GM21360 (cell line): ENCODE measurements at regions not wholly inside any gene's neighbourhood (a gene's known extent, or its start where the extent isn't known, plus 50 kb on each side); places are given as distances from the start of the nearest gene placed in this dataset.

Experiments used
- ATAC-seq: cut with Tn5 transposase; IDR thresholded peaks from one replicate; pipeline ENCODE4 v1.9.1; 2021; ENCODE audit warnings: mild to moderate bottlenecking, moderate library complexity; ENCODE audit not compliant: unreplicated experiment

DNA sequence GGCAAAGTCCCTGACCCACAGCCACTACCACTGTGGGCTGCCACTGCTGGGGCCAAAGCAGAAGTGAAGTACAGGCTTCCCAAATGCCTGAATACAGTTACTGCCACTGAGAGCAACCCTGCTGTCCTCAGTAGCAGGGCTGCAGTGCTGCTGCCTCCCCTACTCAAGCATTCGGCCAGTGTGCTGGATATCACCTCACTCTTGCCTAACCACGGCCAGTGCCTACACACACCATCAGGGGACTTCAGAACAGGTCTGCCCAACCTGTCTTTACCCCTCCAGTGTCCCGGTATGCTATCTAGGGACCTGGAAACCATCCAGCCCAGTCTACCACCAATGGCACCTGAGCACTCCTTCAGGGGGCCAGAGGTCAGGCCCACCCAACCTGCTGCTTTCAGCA is 261.5 kb upstream of the COL8A1 start:
- ATAC-seq = no peak

DNA sequence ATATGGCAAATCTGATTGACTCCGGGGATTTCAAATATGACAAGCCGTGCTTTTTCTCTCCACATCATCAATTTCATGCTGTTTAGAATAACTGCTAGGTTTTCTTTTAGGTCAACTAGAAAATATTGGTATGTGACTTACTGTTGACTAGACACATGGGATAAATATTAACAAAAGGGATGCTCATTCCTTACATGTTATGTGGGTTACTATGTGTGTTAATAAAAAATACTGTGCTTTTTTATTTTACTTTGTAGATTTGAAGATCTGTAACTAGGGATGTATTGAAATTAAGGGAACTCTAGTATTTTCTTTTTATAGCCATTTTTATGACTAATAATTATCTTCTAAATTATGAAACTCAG is 264.6 kb upstream of the COL8A1 start:
- no peak for ATAC-seq

DNA sequence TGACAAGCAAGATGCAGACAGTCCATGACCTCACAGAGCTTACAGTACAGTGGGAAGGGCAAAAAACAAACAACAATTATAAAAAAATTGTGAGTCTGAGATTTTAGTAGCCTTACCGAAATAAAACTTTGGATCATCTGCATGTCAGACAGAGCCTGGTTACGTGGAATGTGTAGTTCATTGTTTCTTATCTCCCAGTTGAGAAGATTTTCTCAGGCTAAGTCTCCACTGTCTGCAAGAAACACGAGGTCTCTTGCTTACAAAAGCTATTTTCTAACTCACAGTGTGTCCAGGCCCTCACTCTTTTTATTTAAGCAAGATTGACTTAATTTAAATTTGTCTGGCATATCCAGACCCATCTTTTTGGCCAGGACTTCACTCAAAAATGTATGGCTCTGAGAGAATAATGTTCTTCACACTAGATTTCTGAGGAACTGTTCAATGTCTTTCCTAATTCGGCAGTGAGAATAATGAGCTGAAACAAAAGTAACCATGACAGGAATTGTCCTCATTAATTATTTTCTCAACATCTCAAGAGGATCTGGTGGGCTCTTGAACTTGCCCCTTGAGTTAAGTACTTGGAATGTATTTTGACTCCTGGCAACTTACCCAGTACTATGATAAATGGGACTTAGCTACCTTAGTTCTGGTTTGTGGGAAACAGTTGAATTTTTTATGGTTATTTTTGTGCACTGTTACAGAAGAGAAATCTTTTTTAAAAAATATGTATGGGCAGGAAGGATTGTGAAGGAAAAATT is 265.1 kb upstream of the COL8A1 start:
- no peak for ATAC-seq

DNA sequence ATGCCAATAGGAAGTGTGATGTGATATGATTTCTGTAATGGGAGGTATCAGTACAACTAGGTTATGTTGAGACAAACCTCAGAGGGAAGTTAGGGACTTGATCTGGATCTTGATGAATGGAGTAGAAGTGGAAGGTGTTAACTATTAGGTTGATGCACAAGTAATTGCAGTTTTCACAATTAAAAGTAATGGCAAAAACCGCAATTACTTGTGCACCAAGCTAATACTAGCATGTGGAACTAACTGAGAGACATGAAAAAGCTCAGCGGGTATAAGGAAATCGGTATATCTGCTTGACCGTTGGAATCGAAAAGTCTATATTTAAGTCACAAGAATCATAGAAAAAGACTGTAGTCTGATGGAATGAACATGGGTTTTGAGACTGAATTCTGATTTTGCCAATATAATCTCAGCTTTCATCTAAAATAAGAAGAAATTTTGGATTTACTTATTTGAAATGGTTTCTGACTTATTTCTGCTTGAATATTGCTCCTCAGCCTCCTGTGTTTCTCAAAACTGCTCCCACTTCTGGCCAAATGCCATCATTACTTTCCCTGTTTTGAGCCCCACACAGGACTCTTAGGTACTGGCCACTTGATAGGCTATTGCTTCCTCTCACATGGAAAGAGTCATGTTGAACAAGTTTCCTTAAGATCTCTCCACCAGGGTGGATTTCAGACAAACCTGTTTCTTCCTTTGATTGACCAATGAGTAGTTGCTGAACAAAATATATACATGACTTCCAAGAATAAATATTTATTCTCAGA is 271.5 kb upstream of the COL8A1 start:
- no peak for ATAC-seq

DNA sequence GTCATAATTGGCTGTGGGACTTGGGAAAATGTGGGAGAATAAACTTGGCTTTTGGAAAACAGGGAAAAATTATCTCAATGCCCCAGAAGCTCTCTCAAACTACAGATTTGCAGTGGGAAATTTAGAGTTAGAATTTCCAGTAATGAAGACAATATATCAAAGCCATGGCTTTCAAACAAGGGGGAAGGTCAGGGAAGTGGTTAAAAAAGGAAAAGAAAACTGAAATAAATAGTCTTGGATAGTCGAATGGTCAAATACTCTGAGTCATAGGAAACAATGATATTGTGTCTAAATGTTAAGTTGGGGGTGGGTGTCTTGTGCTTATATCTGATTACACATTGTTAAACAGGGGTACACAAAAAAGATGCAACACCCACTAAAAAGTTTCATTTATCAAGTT is 272.4 kb upstream of the COL8A1 start:
- no peak for ATAC-seq

DNA sequence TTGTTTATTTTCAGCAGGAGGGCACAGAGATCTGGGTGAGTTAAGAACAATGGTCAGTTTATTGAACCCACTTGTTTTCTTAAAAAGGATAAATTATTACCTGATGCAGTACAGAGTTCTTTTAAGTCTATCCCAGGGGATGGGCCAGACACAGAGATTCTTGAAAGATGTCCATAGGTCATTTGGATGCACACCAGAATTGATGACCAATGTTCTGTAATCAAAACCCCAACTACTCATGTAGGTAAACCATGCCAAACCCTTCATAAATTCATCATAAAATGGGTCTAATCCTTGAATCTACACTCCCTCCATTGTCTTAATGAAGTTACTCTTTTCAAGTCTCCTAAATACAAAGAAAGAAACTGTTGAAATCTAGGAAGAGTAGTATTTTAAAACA is 273.0 kb upstream of the COL8A1 start:
- no peak for ATAC-seq

DNA sequence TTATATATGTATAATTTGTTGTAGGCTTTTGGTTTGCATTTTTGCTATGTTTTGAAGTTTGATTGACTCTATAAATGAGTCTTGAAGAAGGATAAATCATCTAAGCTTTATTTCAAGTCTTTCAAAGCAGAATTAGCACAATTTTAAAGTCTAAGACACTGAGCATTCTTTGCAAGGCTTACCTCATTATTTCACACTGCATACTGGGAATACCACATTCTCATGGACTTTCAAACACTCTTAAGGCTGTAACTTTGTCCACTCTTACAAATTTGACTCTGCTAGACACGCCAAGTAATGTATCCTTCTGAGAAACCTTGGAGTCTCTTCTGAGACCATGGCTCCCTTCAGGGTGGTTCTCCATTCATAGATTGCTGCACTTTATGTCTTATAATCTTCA is 281.3 kb upstream of the COL8A1 start:
- ATAC-seq = no peak

DNA sequence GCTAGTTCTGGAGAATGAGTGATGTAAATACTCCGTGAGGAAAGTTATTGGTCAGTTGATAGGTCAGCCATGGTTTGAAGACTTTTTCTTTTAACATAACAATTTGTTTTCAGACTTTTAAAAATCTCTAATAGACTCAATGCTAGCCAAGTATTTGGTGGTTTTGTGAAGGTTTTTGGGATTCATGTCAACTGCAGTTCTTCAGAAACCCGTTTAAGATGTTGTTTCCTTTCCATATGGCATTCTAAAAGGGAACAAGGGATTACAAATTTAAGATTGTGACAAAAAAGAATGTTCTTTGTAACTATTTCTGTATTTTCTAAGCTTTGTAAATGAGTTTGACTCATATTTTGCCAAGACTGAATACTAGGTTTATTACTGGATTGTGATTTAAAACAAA is 281.7 kb upstream of the COL8A1 start:
- no peak for ATAC-seq

DNA sequence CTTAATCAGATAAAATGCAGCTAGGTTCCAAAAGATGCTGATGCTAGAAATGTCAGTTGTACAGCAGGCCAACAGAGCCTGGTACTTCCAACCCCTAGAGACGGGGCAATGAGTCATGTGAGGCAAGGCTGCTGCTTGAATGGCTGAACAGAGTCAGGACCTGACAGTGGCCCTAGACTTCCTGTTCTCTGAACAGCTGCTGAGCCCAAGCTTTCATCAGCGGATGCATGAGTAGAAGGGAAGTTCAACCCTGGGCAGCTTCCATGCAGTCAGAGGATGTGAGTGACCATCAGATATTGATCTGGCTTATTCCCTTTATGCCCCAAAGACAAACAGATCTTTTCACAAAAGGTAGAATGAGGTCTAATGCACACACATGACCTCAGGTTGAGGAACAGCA is 282.9 kb upstream of the COL8A1 start:
- ATAC-seq = no peak

DNA sequence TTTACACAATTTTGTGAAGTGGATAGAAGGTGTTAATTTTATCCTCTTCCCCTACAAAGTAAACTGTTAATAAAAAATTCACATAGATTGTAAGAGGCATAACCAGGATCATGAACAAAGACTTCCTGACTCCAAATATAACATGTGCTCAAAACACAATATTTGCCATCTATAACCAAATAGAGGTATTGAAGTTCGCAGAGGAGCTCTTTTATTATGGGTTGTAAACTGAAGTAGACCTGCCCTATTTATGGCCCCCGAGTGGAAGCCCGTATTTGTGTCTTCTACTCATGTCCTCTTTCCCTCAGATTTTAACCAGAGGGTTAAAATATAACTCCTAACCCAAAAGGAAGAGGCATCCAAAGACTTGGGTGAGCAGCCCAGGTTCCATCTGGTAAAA is 285.6 kb upstream of the COL8A1 start:
- no peak for ATAC-seq

DNA sequence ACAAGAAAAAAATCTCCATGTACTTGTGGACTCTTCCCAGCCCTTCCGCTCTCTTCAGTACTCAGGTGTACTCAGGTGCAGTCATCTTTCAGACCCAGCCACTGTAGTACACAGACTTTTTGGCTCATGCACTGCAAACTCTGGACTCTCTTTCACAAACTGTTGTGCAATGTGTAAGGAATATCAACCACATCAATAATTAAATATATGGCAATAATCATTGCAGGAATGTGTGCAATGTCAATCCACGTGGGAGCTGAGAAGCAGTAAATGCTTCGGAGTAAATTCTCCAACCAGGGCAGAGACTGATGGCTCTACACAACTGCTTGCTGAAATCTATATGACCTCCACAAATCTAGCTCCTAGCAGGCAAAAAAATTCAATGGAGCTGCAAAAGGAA is 287.3 kb upstream of the COL8A1 start:
- no peak for ATAC-seq

DNA sequence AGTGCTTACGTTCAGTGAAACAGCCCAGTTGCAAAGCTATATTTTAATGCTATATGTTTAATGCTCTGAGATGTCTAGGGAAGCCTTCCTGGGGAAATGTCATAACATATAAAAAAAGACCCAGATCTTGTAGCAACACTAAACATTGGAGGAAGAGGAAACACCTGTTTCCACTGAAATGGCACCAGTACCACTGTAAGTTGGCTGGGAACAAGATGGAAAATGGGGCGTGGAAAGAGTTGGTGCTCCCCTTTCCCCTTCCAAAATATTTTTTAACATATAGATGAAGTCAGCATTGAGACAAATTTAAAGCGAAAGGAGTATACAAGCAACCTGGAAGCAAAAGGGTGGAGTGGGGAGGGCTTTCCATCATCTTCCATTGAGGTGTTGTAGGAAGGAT is 289.9 kb upstream of the COL8A1 start:
- ATAC-seq = no peak

DNA sequence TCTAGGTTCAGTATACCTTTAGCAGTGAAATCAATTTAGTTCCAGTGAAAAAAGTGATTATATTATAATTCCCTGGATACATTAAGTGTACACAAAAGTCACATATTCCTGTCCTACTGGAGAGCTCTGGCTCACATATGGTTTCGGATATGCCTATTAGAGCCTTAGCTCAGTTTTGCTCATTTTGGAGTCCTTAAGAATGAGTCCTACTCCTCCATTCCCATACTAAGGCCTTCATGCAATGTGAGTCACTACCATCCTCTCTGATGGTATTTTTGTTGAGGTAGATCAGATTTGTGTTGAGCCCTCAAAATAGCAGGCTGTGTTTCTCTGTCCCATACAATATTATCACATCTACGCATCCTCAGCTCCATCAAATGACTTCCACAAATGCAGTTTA is 294.2 kb upstream of the COL8A1 start:
- no peak for ATAC-seq

DNA sequence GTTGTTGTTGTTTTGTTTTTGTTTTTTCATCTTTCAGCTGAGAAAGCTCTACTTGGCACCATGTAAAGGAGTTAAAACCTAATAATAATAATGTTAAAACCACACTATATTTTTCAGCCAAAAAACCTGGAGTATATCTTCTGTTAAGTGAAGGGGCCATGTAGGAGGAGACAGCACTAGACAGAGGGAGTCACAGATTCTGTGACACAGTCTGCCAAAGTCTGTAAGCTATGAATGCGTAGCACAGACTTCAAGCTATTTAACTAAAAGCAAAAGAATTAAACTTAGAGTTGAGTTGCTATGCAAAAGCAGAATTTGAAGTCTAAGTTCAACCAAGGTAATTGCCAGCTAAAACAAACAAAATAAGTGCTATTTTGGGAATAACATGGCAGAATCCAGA is 296.0 kb upstream of the COL8A1 start:
- no peak for ATAC-seq

DNA sequence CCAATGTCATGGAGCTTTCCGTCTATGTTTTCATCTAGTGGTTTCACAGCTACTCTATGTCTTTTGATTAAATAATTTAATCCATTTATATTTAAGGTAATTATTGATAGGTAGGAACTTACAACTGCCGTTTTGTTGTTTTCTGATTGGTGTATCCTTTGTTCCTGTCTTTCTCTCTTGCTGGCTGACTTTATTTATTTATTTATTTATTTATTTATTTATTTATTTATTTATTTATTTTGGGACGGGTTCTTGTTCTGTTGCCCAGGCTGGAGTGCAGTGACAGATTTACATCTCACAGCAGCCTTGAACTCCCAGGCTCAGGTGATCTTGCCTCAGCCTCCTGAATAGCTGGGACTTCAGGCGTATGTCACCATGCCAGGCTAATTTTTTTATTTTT is 299.2 kb upstream of the COL8A1 start:
- ATAC-seq = no peak

DNA sequence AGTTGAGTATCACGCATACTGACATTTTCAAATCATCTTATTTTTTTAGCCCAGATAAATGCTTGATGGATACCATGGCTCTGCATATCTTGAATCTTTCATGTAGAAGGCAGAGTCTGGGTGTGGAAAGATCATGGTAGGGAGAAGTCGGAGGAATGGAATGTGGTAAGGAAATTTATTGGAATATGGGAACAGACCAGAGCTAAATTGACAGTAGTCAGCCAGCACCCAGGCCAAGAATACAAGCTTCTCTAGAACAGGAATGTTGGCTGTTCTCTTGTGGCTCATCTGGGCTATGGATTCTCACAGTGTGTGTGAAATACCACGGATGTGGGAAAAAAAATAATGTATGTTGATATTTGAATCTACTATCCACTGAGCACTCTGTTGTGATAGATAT is 305.7 kb upstream of the COL8A1 start:
- no peak for ATAC-seq

DNA sequence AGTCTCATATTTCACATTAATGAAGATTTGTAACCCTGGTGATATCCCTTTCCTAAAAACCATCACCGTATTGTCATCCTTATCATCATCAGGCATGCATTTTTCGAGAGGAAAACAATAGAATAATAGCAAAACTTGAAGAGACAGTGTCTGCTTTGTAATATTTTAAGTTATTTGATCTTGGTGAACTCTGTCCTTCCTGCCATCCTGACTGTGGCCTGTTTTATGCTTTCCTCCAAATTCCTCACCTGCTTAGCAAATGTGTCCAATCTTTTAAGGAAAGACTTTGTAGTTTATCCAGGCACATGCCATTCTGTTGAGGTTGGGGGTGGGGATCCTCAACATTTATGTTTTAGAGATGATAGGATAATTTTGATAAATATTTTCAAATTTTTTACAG is 306.1 kb upstream of the COL8A1 start:
- no peak for ATAC-seq

DNA sequence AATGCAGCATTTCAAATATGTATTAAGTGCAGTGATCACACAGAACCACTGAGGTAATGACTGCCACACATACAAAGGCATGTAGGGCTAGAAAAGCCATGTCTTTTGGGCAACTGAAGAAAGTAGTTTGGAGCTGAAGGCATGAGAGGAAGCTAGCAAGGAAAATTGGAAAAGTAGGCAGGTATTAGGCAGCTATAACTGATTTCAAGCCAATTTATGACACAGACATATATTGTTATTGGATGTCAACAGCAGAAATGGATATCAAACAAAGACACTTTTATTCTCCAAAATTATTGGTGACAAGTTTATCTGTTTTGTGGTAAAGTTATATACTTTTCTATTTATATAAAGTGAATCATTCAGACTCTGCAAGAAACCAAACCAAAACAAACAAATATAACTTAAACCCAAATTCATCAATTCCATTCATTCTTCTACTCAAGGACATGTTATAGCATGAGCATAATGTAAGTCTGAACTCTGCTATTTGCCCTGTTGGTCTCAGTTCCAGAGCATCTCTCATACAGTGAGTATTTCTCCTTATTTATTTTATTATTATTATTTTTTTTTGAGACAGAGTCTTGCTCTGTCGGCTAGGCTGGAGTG is 307.4 kb upstream of the COL8A1 start:
- no peak for ATAC-seq

DNA sequence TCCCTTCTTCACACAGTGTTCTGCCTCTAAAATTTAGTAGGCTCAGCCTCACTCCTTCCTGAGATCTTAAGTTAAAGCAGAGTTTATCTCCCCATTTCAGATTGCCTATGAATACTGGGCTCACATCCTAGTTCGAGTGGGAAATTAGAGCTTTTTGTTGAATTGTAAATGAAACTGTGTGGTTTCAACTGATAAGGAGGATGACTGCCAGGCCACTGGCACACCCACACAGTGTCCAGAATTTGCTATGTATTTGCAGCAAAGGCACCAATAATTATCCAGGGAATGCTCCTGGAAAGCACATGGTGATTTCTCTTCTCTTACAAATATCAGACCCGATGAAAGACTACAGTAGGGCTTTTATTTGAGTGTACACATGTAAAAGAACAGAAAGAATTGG is 308.1 kb upstream of the COL8A1 start:
- no peak for ATAC-seq

DNA sequence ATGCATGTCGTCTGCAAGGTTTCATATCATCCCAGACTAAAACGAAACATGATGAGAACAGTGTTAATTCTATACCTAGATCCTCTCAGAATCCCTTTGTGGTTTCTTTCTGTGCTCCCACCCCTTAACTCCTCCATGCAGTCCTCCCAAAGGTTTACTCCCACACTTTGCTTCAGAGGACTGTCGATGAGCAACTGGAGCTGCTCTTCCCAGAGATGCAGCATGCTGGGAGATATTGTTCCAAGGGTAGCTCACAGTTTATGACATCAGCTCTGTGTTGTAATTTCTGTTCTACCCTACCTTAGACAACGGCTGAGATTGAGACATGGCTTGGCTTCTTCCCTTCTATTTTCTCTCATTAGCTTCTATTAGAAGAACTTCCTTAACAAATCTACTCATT is 313.0 kb upstream of the COL8A1 start:
- no peak for ATAC-seq

DNA sequence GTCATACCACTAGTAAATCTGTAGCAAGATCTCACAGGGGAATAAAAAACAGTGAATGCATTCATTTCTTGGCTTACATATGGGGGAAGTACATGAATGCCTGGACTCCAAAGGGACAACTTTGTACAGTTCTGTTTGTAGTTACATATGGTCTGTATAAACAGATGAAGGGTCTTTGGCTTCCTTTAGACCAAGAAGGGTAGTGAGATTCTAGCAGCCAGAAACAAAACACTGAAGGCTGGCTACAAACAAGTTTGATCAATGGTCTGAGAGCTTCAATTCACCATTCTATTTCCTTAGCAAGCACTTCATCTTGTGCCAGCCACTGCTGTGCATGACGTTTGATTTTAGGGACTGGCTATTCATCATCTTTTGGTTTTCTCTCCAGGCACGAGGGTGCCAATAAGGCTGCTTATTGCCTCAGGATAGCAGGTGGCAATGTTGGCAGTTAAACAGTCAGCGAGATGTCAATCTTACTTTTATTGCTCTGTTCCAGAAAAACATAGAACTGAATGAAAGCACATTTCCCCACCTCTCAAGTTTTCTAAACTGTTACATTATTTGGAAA is 313.7 kb upstream of the COL8A1 start:
- ATAC-seq = no peak

DNA sequence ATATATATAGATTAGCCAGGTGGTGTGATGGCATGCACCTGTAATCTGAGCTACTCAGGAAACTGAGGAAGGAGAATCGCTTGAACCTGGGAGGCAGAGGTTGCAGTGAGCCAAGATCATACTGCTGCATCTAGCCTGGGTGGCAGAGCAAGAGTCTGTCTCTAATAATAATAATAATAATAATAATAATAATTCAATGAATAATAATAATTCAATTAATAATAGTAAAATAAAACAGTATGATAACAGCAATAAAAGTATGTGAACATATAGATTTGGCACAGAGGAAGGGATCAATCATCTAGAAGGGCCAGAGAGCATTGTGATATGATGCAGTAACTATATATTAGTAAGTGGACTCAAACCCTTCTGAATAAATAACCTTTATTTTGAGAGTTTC is 314.5 kb upstream of the COL8A1 start:
- no peak for ATAC-seq
